Progenitor cell of endocrine pancreas (in vitro differentiated cells): ENCODE measurements at regions not wholly inside any gene's neighbourhood (a gene's known extent, or its start where the extent isn't known, plus 50 kb on each side); places are given as distances from the start of the nearest gene placed in this dataset.

Source experiments
- DNase-seq: peaks from one replicate; pipeline ENCODE4 v3.0.0; 2021; ENCODE audit warnings: low spot score; ENCODE audit not compliant: unreplicated experiment
- H3K27ac Mint-ChIP-seq: 2 replicates; pipeline ENCODE4 v1.8.0; 2021; ENCODE audit warnings: mild to moderate bottlenecking, moderate library complexity, mixed read lengths
- H3K27me3 Mint-ChIP-seq: 2 replicates; pipeline ENCODE4 v1.8.0; 2021; ENCODE audit warnings: mixed read lengths
- H3K36me3 Mint-ChIP-seq: 2 replicates; pipeline ENCODE4 v1.8.0; 2022; ENCODE audit warnings: mixed read lengths; ENCODE audit not compliant: insufficient read depth
- H3K4me1 Mint-ChIP-seq: 2 replicates; pipeline ENCODE4 v1.8.0; 2021; ENCODE audit warnings: low read depth, mixed read lengths
- H3K4me3 Mint-ChIP-seq: 2 replicates; pipeline ENCODE4 v1.8.0; 2021; ENCODE audit warnings: low read depth, mild to moderate bottlenecking, moderate library complexity, mixed read lengths
- H3K9me3 Mint-ChIP-seq: 2 replicates; pipeline ENCODE4 v1.8.0; 2021; ENCODE audit warnings: low read depth, mixed read lengths
- TF ChIP-seq, protein P1 (sequence below): fragments of 200-600 bp; sonication (generic); IDR thresholded peaks from one replicate; pipeline ENCODE4 v1.5.0; 2021; ENCODE audit warnings: antibody characterized with exemption, mild to moderate bottlenecking; ENCODE audit not compliant: unreplicated experiment

- no peaks in the 10 kb centered on the region for H3K36me3 Mint-ChIP-seq
- no peak overlapping the region for H3K4me3 Mint-ChIP-seq
- TF ChIP-seq, protein P1, sequence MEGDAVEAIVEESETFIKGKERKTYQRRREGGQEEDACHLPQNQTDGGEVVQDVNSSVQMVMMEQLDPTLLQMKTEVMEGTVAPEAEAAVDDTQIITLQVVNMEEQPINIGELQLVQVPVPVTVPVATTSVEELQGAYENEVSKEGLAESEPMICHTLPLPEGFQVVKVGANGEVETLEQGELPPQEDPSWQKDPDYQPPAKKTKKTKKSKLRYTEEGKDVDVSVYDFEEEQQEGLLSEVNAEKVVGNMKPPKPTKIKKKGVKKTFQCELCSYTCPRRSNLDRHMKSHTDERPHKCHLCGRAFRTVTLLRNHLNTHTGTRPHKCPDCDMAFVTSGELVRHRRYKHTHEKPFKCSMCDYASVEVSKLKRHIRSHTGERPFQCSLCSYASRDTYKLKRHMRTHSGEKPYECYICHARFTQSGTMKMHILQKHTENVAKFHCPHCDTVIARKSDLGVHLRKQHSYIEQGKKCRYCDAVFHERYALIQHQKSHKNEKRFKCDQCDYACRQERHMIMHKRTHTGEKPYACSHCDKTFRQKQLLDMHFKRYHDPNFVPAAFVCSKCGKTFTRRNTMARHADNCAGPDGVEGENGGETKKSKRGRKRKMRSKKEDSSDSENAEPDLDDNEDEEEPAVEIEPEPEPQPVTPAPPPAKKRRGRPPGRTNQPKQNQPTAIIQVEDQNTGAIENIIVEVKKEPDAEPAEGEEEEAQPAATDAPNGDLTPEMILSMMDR, result no peak
- H3K27ac Mint-ChIP-seq, result no peak overlapping the region
- H3K27me3 Mint-ChIP-seq, result no peaks in the 10 kb centered on the region
- no peak for DNase-seq
- H3K9me3 Mint-ChIP-seq, result peaks cover 4% of the 10 kb centered on the region
- H3K4me1 Mint-ChIP-seq, result peaks cover 2% of the 10 kb centered on the region
Measured at GRCh38 chr18:51516478-51517038, 319.1 kb upstream of the MEX3C start.

- no peak for DNase-seq
- Mint-ChIP-seq H3K9me3 (peaks cover 3% of the 10 kb centered on the region), H3K36me3 (no peaks in the 10 kb centered on the region), H3K4me3 (no peak overlapping the region), H3K4me1 (no peaks in the 10 kb centered on the region), H3K27ac (no peak overlapping the region), H3K27me3 (no peaks in the 10 kb centered on the region)
- TF ChIP-seq, protein P1, result no peak
Measured at GRCh38 chr18:51519571-51519970, 322.1 kb upstream of the MEX3C start.

GRCh38 chr18:51520676-51521180 is 323.2 kb upstream of the MEX3C start:
- H3K36me3 Mint-ChIP-seq, result no peaks in the 10 kb centered on the region
- DNase-seq, result no peak
- no peaks in the 10 kb centered on the region for H3K27me3 Mint-ChIP-seq
- no peaks in the 10 kb centered on the region for H3K4me1 Mint-ChIP-seq
- H3K4me3 Mint-ChIP-seq, result no peak overlapping the region
- H3K27ac Mint-ChIP-seq, result no peak overlapping the region
- TF ChIP-seq, protein P1, result no peak
- H3K9me3 Mint-ChIP-seq, result no peaks in the 10 kb centered on the region

DNA sequence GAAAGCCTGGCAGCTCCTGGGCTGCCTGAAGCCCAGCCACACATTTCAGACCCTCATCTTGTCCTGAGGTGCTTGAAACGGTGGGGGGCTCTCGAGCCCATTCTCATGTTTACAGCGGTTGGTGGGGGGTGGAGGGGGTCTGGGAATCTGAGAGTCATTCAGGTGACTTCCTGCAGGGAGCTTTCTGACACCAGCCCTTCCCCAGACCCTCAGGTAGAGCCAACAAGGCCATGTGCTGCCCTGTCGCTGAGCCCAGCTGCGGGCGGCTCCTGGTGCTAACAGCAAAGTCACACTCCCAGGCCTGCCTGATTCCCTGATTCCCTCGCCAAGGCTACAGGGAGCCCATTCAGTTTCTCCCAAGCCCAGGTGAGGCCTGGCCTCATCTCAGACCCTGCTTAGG is 324.9 kb upstream of the MEX3C start:
- no peaks in the 10 kb centered on the region for H3K36me3 Mint-ChIP-seq
- H3K27me3 Mint-ChIP-seq, result no peaks in the 10 kb centered on the region
- H3K27ac Mint-ChIP-seq, result no peak overlapping the region
- H3K4me3 Mint-ChIP-seq, result no peak overlapping the region
- TF ChIP-seq, protein P1, result no peak
- H3K4me1 Mint-ChIP-seq, result no peaks in the 10 kb centered on the region
- DNase-seq, result no peak
- H3K9me3 Mint-ChIP-seq, result no peaks in the 10 kb centered on the region

- no peaks in the 10 kb centered on the region for H3K4me1 Mint-ChIP-seq
- no peaks in the 10 kb centered on the region for H3K36me3 Mint-ChIP-seq
- no peak for DNase-seq
- TF ChIP-seq, protein P1, result no peak
- no peaks in the 10 kb centered on the region for H3K27me3 Mint-ChIP-seq
- H3K27ac Mint-ChIP-seq, result no peak overlapping the region
- no peaks in the 10 kb centered on the region for H3K9me3 Mint-ChIP-seq
- no peak overlapping the region for H3K4me3 Mint-ChIP-seq
Measured at GRCh38 chr18:51522821-51523220, 325.3 kb upstream of the MEX3C start.
